ENCODE measurements at regions not wholly inside any gene's neighbourhood (a gene's known extent, or its start where the extent isn't known, plus 50 kb on each side); places are given as distances from the start of the nearest gene placed in this dataset.

- intact Hi-C loops (cut with micrococcal nuclease), result no loop called here
Observed at GRCh38 chr18:64334748-64335147, 185.9 kb upstream of the LINC00305 start.

- intact Hi-C loops (cut with micrococcal nuclease), result no loop called here
Observed at GRCh38 chr18:64333584-64333983, 184.7 kb upstream of the LINC00305 start.

- intact Hi-C loops (cut with micrococcal nuclease), result no loop called here
Observed at GRCh38 chr18:64332835-64333234, 183.9 kb upstream of the LINC00305 start.

- intact Hi-C loops (cut with micrococcal nuclease), result no loop called here
Observed at GRCh38 chr18:64331419-64331818, 182.5 kb upstream of the LINC00305 start.

- intact Hi-C loops (cut with micrococcal nuclease), result no loop called here
Observed at GRCh38 chr18:64330931-64331330, 182.0 kb upstream of the LINC00305 start.

- intact Hi-C loops (cut with micrococcal nuclease), result no loop called here
Observed at GRCh38 chr18:64330161-64330560, 181.3 kb upstream of the LINC00305 start.

GRCh38 chr18:64322189-64322588, 173.3 kb upstream of the LINC00305 start:
- intact Hi-C loops (cut with micrococcal nuclease), result no loop called here

- intact Hi-C loops (cut with micrococcal nuclease), result no loop called here
Observed at GRCh38 chr18:64318547-64318946, 169.7 kb upstream of the LINC00305 start.

GRCh38 chr18:64311859-64312258, 163.0 kb upstream of the LINC00305 start:
- intact Hi-C loops (cut with micrococcal nuclease), result no loop called here

- intact Hi-C loops (cut with micrococcal nuclease), result no loop called here
Observed at GRCh38 chr18:64295839-64296238, 147.0 kb upstream of the LINC00305 start.

- intact Hi-C loops (cut with micrococcal nuclease), result no loop called here
Observed at GRCh38 chr18:64294967-64295366, 146.1 kb upstream of the LINC00305 start.

- intact Hi-C loops (cut with micrococcal nuclease), result no loop called here
Observed at GRCh38 chr18:64288432-64288831, 139.5 kb upstream of the LINC00305 start.

- intact Hi-C loops (cut with micrococcal nuclease), result no loop called here
Observed at GRCh38 chr18:64287926-64288325, 139.0 kb upstream of the LINC00305 start.

- intact Hi-C loops (cut with micrococcal nuclease), result no loop called here
Observed at GRCh38 chr18:64283059-64283458, 134.2 kb upstream of the LINC00305 start.

GRCh38 chr18:64278026-64278425, 129.1 kb upstream of the LINC00305 start:
- intact Hi-C loops (cut with micrococcal nuclease), result no loop called here

- intact Hi-C loops (cut with micrococcal nuclease), result no loop called here
Observed at GRCh38 chr18:64276311-64277090, 127.6 kb upstream of the LINC00305 start.

- intact Hi-C loops (cut with micrococcal nuclease), result no loop called here
Observed at GRCh38 chr18:64275593-64276300, 126.9 kb upstream of the LINC00305 start.

GRCh38 chr18:64273724-64274123, 124.8 kb upstream of the LINC00305 start:
- intact Hi-C loops (cut with micrococcal nuclease), result no loop called here

- intact Hi-C loops (cut with micrococcal nuclease), result no loop called here
Observed at GRCh38 chr18:64271975-64272659, 123.2 kb upstream of the LINC00305 start.

GRCh38 chr18:64271246-64271645, 122.4 kb upstream of the LINC00305 start:
- intact Hi-C loops (cut with micrococcal nuclease), result no loop called here

- intact Hi-C loops (cut with micrococcal nuclease), result no loop called here
Observed at GRCh38 chr18:64270608-64271007, 121.7 kb upstream of the LINC00305 start.

- intact Hi-C loops (cut with micrococcal nuclease), result no loop called here
Observed at GRCh38 chr18:64270121-64270520, 121.2 kb upstream of the LINC00305 start.

All from T-helper 2 cell treated with Interferon-gamma antibody and Interleukin-4, amounts not matched to agents 100 ng/mL and 5 ng/mL, for 36 hours (primary cell).